Neural progenitor cell (in vitro differentiated cells): ENCODE measurements at regions not wholly inside any gene's neighbourhood (a gene's known extent, or its start where the extent isn't known, plus 50 kb on each side); places are given as distances from the start of the nearest gene placed in this dataset.

ENCODE experiments used
- DNase-seq: peaks from one replicate; pipeline ENCODE4 v3.0.0-alpha.2; 2016; ENCODE audit warnings: low spot score
- H2AFZ ChIP-seq: fragments of 200-600 bp; sonication (generic); replicated peaks from 2 replicates; pipeline ENCODE4 v1.6.1; 2016; ENCODE audit warnings: antibody characterized with exemption
- H3F3A ChIP-seq: fragments of 200-600 bp; sonication (generic); 2 replicates; pipeline ENCODE4 v1.6.1; 2016; ENCODE audit warnings: antibody characterized with exemption, low read depth
- H3K27ac ChIP-seq: fragments of 200-600 bp; sonication (generic); 2 replicates; pipeline ENCODE4 v1.5.1; 2016; ENCODE audit warnings: mild to moderate bottlenecking
- H3K27me3 ChIP-seq: fragments of 200-600 bp; sonication (generic); 2 replicates; pipeline ENCODE4 v1.6.1; 2016; ENCODE audit warnings: mild to moderate bottlenecking, moderate library complexity
- H3K36me3 ChIP-seq: fragments of 200-600 bp; sonication (generic); 2 replicates; pipeline ENCODE4 v1.5.1; 2016
- H3K4me1 ChIP-seq: fragments of 200-600 bp; sonication (generic); 2 replicates; pipeline ENCODE4 v1.6.1; 2016; ENCODE audit warnings: mixed run types
- H3K4me2 ChIP-seq: fragments of 200-600 bp; sonication (generic); 2 replicates; pipeline ENCODE4 v1.6.1; 2016
- H3K4me3 ChIP-seq: fragments of 200-600 bp; sonication (generic); 2 replicates; pipeline ENCODE4 v1.5.1; 2016
- H3K79me2 ChIP-seq: fragments of 200-600 bp; sonication (generic); 2 replicates; pipeline ENCODE4 v1.6.1; 2016; ENCODE audit warnings: low read depth
- H3K9ac ChIP-seq: fragments of 200-600 bp; sonication (generic); 2 replicates; pipeline ENCODE4 v1.6.1; 2016
- H3K9me3 ChIP-seq: fragments of 200-600 bp; sonication (generic); 2 replicates; pipeline ENCODE4 v1.5.1; 2016; ENCODE audit warnings: low read depth
- H4K20me1 ChIP-seq: fragments of 200-600 bp; sonication (generic); 2 replicates; pipeline ENCODE4 v1.6.1; 2016; ENCODE audit warnings: low read depth
- H3K27ac Mint-ChIP-seq: 3 replicates; pipeline ENCODE4 v1.8.0; 2021; ENCODE audit warnings: mixed read lengths
- H3K27me3 Mint-ChIP-seq: 2 replicates; pipeline ENCODE4 v1.8.0; 2022; ENCODE audit warnings: low read depth, mild to moderate bottlenecking, inconsistent platforms, moderate library complexity, mixed read lengths; ENCODE audit not compliant: insufficient read depth
- H3K36me3 Mint-ChIP-seq: 3 replicates; pipeline ENCODE4 v1.8.0; 2021; ENCODE audit warnings: mixed read lengths
- H3K4me1 Mint-ChIP-seq: 3 replicates; pipeline ENCODE4 v1.8.0; 2021; ENCODE audit warnings: mixed read lengths
- H3K4me3 Mint-ChIP-seq: 3 replicates; pipeline ENCODE4 v1.8.0; 2021; ENCODE audit warnings: mild to moderate bottlenecking, moderate library complexity, mixed read lengths
- H3K9me3 Mint-ChIP-seq: 3 replicates; pipeline ENCODE4 v1.8.0; 2020; ENCODE audit warnings: mixed read lengths
- CTCF ChIP-seq: fragments of 200-600 bp; sonication (generic); IDR thresholded peaks from 2 replicates; pipeline ENCODE4 v1.5.1; 2017; ENCODE audit warnings: antibody characterized with exemption, mild to moderate bottlenecking
- EZH2 ChIP-seq: fragments of 200-600 bp; sonication (generic); IDR thresholded peaks from 2 replicates; pipeline ENCODE4 v1.6.1; 2017; ENCODE audit warnings: antibody characterized with exemption, mild to moderate bottlenecking, moderate library complexity
- EZH2phosphoT487 ChIP-seq: fragments of 200-600 bp; sonication (generic); IDR thresholded peaks from 2 replicates; pipeline ENCODE4 v1.6.1; 2017; ENCODE audit warnings: antibody characterized with exemption

- Histone ChIP-seq H3K27ac (no peak overlapping the region), H3K4me1 (no peaks in the 10 kb centered on the region), H2AFZ (no peak overlapping the region), H3K36me3 (no peaks in the 10 kb centered on the region), H3K27me3 (no peaks in the 10 kb centered on the region), H3K9me3 (no peaks in the 10 kb centered on the region), H3K9ac (no peak overlapping the region), H4K20me1 (no peaks in the 10 kb centered on the region), H3K79me2 (no peaks in the 10 kb centered on the region), H3F3A (no peaks in the 10 kb centered on the region), H3K4me2 (no peak overlapping the region), H3K4me3 (no peak overlapping the region)
- H3K4me3 Mint-ChIP-seq = no peak overlapping the region
- H3K9me3 Mint-ChIP-seq = no peaks in the 10 kb centered on the region
- no peaks in the 10 kb centered on the region for H3K36me3 Mint-ChIP-seq
- H3K27me3 Mint-ChIP-seq = no peaks in the 10 kb centered on the region
- H3K27ac Mint-ChIP-seq = no peak overlapping the region
- DNase-seq = no peak
- no peaks in the 10 kb centered on the region for H3K4me1 Mint-ChIP-seq
- TF ChIP-seq CTCF (no peak), EZH2phosphoT487 (no peak), EZH2 (no peak)
Measured at GRCh38 chr5:53261245-53261644, 151.7 kb upstream of the MOCS2 start.

- H3K4me3 Mint-ChIP-seq = no peak overlapping the region
- no peaks in the 10 kb centered on the region for H3F3A ChIP-seq
- H3K4me1 ChIP-seq = no peaks in the 10 kb centered on the region
- no peaks in the 10 kb centered on the region for H3K27me3 Mint-ChIP-seq
- H2AFZ ChIP-seq = no peak overlapping the region
- no peak overlapping the region for H3K27ac Mint-ChIP-seq
- H3K9me3 Mint-ChIP-seq = peaks cover 1% of the 10 kb centered on the region
- DNase-seq = peak; percentile 46
- TF ChIP-seq CTCF (peak; percentile 63), EZH2 (no peak)
- no peak overlapping the region for H3K27ac ChIP-seq
- no peaks in the 10 kb centered on the region for H3K27me3 ChIP-seq
- no peaks in the 10 kb centered on the region for H4K20me1 ChIP-seq
- no peaks in the 10 kb centered on the region for H3K36me3 ChIP-seq
- no peak overlapping the region for H3K4me2 ChIP-seq
- no peaks in the 10 kb centered on the region for H3K4me1 Mint-ChIP-seq
- no peaks in the 10 kb centered on the region for H3K36me3 Mint-ChIP-seq
- H3K9ac ChIP-seq = no peak overlapping the region
- H3K4me3 ChIP-seq = no peak overlapping the region
- H3K9me3 ChIP-seq = no peaks in the 10 kb centered on the region
- H3K79me2 ChIP-seq = no peaks in the 10 kb centered on the region
Measured at GRCh38 chr5:53262348-53262970, 152.9 kb upstream of the MOCS2 start.

GRCh38 chr5:53263151-53263550 lies 153.6 kb upstream of the MOCS2 start:
- H3K4me3 Mint-ChIP-seq = no peak overlapping the region
- no peak for DNase-seq
- H3K27ac Mint-ChIP-seq = no peak overlapping the region
- no peaks in the 10 kb centered on the region for H3K36me3 Mint-ChIP-seq
- H3K9me3 Mint-ChIP-seq = peaks cover 7% of the 10 kb centered on the region
- H3K9ac ChIP-seq = no peak overlapping the region
- TF ChIP-seq CTCF = no peak
- TF ChIP-seq EZH2phosphoT487 = no peak
- TF ChIP-seq EZH2 = no peak
- H3K27me3 Mint-ChIP-seq = no peaks in the 10 kb centered on the region
- no peaks in the 10 kb centered on the region for H3K4me1 Mint-ChIP-seq
- no peak overlapping the region for H3K27ac ChIP-seq
- no peaks in the 10 kb centered on the region for H3F3A ChIP-seq
- H3K4me3 ChIP-seq = no peak overlapping the region
- no peaks in the 10 kb centered on the region for H3K79me2 ChIP-seq
- H2AFZ ChIP-seq = no peak overlapping the region
- no peaks in the 10 kb centered on the region for H4K20me1 ChIP-seq
- no peaks in the 10 kb centered on the region for H3K27me3 ChIP-seq
- no peaks in the 10 kb centered on the region for H3K4me1 ChIP-seq
- H3K4me2 ChIP-seq = no peak overlapping the region
- H3K9me3 ChIP-seq = no peaks in the 10 kb centered on the region
- H3K36me3 ChIP-seq = no peaks in the 10 kb centered on the region
